PFSK-1 (cell line): ENCODE measurements at regions not wholly inside any gene's neighbourhood (a gene's known extent, or its start where the extent isn't known, plus 50 kb on each side); places are given as distances from the start of the nearest gene placed in this dataset.
A peak's percentile ranks its signal among the peaks of the same experiment; 100 is the strongest.

ENCODE experiments used
- FOXP2 ChIP-seq: optimal IDR thresholded peaks from 2 replicates; pipeline ENCODE3; 2011; ENCODE audit warnings: borderline replicate concordance, control low read depth, inconsistent platforms; ENCODE audit not compliant: insufficient read depth; ENCODE audit errors: extremely low read length, extremely low read depth
- POLR2AphosphoS5 ChIP-seq: IDR thresholded peaks from 2 replicates; pipeline ENCODE4 v1.6.1; 2012; ENCODE audit warnings: low read depth, mild to moderate bottlenecking, control low read depth, low read length, moderate library complexity
- SIN3A ChIP-seq: IDR thresholded peaks from 2 replicates; pipeline ENCODE4 v1.6.1; 2012; ENCODE audit warnings: mild to moderate bottlenecking, low read length, moderate library complexity, borderline replicate concordance; ENCODE audit not compliant: insufficient read depth
- TAF1 ChIP-seq: IDR thresholded peaks from 2 replicates; pipeline ENCODE4 v1.6.1; 2012; ENCODE audit warnings: low read length, control low read depth, borderline replicate concordance; ENCODE audit not compliant: insufficient read depth
- TF ChIP-seq, protein P1 (sequence below), 2 experiments: IDR thresholded peaks; 2 replicates each; pipeline versions ENCODE4 v1.6.1 to v1.8.0; 2011 to 2012; ENCODE audit warnings: low read depth in 2 of 2, low read length in 2 of 2, control low read depth in 1 of 2, inconsistent platforms in 1 of 2, mild to moderate bottlenecking in 1 of 2, moderate library complexity in 1 of 2; ENCODE audit not compliant: insufficient read depth in 1 of 2

DNA sequence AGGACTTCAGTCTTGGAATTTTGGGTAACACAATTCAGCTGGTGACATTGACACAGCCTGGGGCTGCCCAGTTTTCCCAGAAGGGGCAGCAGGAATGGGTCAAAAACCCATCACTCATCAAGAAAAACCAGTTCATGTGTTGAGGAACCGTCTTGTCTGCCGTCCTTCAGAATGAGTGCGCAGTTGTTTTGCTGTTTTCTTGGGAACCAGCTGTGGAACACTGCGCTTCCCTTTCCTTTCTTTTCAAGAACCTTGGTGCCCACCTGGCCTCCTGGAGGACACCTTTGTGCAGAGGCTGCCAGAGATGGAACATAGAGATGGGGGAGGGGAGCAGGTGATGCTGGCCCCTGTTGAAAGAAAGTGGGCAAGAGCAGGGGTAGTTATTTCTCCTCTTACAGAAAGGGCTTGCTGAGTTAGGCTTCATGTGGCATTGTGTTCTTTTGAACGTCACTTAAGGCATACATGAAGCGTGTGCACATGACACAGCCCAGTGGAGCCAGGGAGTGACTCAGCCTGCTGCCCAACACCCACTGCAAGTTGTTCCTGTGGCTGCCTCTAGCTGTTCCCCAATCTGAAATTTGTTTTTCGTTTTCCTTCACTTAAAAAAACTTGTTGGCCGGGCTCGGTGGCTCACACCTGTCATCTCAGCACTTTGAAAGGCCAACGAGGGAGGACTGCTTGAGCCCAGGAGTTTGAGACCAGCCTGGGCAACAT lies 87.4 kb upstream of the TNS3 start:
- TF ChIP-seq FOXP2 (peak; percentile 60), SIN3A (no peak)

DNA sequence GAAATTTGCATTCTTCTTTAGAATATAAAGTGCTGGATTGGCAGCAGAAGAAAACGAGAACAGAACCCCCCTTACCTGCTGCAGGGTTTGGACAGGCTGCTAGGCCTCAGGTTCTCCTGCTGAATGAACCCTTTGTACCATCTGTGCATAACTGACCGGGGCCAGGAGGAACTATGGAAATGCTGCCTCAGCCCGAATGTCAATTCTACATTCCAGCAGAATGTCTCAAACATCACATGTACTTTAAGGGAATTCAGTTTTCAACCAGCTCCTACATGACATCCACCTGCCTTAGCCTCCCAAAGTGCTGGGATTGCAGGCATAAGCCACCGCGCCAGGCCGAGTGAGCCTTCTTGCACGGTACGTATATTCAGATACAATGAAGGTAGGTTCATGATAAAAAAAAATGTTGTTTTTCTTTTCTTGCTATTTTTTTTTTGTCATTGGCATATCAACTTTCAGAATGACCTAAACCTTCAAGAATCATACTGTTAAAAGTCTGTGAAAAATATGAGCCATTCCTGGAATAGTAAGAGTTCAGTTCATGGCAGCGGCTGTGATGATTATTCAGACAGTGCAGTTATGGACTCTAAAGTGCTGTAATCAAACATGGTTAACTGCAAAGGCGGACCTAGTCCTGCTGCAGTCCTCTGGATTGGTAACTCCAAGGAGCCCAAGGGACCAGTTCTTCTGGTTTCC lies 84.4 kb upstream of the TNS3 start:
- TF ChIP-seq TAF1 (no peak), FOXP2 (no peak), SIN3A (no peak), POLR2AphosphoS5 (no peak)
- TF ChIP-seq, protein P1, sequence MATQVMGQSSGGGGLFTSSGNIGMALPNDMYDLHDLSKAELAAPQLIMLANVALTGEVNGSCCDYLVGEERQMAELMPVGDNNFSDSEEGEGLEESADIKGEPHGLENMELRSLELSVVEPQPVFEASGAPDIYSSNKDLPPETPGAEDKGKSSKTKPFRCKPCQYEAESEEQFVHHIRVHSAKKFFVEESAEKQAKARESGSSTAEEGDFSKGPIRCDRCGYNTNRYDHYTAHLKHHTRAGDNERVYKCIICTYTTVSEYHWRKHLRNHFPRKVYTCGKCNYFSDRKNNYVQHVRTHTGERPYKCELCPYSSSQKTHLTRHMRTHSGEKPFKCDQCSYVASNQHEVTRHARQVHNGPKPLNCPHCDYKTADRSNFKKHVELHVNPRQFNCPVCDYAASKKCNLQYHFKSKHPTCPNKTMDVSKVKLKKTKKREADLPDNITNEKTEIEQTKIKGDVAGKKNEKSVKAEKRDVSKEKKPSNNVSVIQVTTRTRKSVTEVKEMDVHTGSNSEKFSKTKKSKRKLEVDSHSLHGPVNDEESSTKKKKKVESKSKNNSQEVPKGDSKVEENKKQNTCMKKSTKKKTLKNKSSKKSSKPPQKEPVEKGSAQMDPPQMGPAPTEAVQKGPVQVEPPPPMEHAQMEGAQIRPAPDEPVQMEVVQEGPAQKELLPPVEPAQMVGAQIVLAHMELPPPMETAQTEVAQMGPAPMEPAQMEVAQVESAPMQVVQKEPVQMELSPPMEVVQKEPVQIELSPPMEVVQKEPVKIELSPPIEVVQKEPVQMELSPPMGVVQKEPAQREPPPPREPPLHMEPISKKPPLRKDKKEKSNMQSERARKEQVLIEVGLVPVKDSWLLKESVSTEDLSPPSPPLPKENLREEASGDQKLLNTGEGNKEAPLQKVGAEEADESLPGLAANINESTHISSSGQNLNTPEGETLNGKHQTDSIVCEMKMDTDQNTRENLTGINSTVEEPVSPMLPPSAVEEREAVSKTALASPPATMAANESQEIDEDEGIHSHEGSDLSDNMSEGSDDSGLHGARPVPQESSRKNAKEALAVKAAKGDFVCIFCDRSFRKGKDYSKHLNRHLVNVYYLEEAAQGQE (IDR thresholded peaks at IDR 0.05; ENCODE audit: insufficient read depth in 1 of 2, low read depth in 2 of 2, low read length in 2 of 2): no peak

DNA sequence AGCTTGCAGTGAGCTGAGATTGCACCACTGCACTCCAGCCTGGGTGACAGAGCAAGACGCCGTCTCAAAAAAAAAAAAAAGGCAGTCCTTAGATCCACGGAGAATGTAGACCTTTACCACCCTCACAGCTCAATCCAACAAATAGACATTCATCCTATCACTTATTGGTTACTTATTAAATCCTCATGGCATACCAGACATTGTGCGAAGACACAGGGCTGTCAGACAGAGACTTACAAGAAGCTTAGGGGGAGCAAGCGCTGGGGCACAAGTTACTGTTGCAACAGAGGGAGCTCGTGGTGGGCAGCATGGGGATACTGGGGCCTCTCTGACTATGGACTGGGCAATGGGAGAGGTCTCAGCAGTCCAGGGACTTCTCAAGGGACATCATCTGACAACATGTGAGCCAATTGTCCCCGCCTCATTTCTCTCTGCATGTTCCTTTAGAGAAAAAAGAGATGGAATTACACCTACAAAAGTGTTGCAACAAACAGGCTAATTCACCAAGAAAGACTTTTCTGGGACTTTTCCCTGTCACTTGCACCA lies 82.8 kb upstream of the TNS3 start:
- TF ChIP-seq POLR2AphosphoS5 (no peak), TAF1 (no peak), SIN3A (no peak), FOXP2 (no peak)
- TF ChIP-seq, protein P1 (IDR thresholded peaks at IDR 0.05; ENCODE audit: insufficient read depth in 1 of 2, low read depth in 2 of 2, low read length in 2 of 2): no peak

DNA sequence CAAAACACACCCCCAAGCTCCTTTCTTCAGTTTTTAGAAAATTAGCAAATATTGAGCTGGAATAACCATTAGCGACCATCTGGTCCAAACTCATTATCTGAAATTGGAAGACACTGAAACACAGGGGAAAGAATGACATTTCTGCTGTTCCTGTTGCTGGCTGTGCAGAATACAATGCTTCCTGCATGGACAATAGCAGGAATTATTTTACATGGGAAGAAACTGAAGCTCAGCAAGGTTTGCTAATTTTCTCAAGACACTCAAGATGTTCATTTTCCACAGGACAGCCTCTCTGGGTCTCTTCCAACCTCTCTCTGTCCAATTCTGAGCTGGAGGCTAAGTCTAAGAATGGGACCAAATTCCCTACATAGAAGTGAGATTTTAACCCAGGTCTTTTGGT lies 81.9 kb upstream of the TNS3 start:
- TF ChIP-seq TAF1: no peak
- no peak for TF ChIP-seq FOXP2
- TF ChIP-seq POLR2AphosphoS5: no peak
- TF ChIP-seq SIN3A: no peak
- TF ChIP-seq, protein P1 (IDR thresholded peaks at IDR 0.05; ENCODE audit: insufficient read depth in 1 of 2, low read depth in 2 of 2, low read length in 2 of 2): no peak

DNA sequence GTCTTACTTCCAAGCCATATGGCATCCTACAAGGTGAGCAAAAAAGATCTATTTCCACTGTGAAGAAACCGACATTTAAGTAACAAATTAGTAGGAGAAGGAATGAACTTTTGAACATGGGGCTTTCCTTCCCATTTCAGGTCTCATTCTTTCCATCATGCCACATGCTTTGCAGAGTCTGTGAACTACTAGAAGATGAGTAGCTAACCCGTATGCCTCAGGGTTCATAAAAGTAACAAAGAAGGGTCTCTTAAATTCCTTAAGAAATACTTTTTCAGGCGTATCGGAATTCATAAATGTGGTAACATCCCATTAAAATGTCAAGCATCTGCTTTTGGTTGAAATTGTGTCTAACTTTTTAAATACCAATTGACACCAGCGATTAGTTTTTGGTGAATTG lies 81.3 kb upstream of the TNS3 start:
- TF ChIP-seq, protein P1 (IDR thresholded peaks at IDR 0.05; ENCODE audit: insufficient read depth in 1 of 2, low read depth in 2 of 2, low read length in 2 of 2): no peak
- TF ChIP-seq POLR2AphosphoS5 (no peak), SIN3A (no peak), TAF1 (no peak), FOXP2 (no peak)
